ENCODE measurements at regions not wholly inside any gene's neighbourhood (a gene's known extent, or its start where the extent isn't known, plus 50 kb on each side); places are given as distances from the start of the nearest gene placed in this dataset.

DNA sequence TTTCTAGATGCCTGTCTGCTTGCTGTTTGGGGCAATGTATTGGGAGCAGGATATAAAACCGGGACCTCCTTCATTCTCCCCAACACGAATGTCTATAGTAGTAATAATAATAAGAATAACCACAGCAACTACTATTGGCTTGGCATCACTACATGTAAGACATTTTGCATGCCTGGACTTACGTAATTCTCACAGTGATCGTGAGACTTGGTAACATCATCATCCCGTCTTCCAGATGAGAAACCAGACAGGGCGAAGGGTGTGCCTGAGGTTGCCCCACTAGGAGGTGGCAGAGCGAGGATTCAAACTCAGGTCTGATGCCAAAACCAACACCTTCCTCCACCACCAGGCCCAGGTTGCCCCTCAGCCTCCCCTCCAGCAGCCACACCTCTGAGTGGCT is 185.1 kb downstream of the RGS3 start (continued):
- TF ChIP-seq JUND (IDR thresholded peaks at IDR 0.05; ENCODE audit: low read length) (no peak), CHD1 (IDR thresholded peaks at IDR 0.05; ENCODE audit: low read depth, low read length) (no peak), POU5F1 (IDR thresholded peaks at IDR 0.05; ENCODE audit: low read depth, low read length) (no peak), HDAC2 (IDR thresholded peaks at IDR 0.05; ENCODE audit: borderline replicate concordance in 1 of 2, low read depth in 2 of 2, low read length in 2 of 2) (no peak)
